GM12878 (cell line): ENCODE measurements at regions not wholly inside any gene's neighbourhood (a gene's known extent, or its start where the extent isn't known, plus 50 kb on each side); places are given as distances from the start of the nearest gene placed in this dataset.

Experiments
- ATAC-seq: fragments of 200-7000 bp; cut with Tn5 transposase; 3 replicates; pipeline ENCODE4 v1.9.1; 2020; ENCODE audit warnings: mild to moderate bottlenecking, moderate library complexity
- BruUV-seq: library from RNA; stranded (reverse); fragments of 400-500 nt; replicated peaks from 2 replicates; lab custom pipeline; 2021; lab: Mats Ljungman, UMichigan
- CTCF ChIA-PET: fragments of 300-600 bp; sonication (Branson Sonifier 250); formaldehyde crosslinking; extraction: SDS; loops from one replicate; lab custom pipeline; 2021; ENCODE audit warnings: inconsistent platforms; lab: Yijun Ruan, JAX
- POLR2A ChIA-PET: fragments of 350-600 bp; formaldehyde crosslinking; extraction: SDS; loops from one replicate; lab custom pipeline; 2021; ENCODE audit warnings: inconsistent platforms; lab: Charles Lee
- RAD21 ChIA-PET: fragments of 300-600 bp; sonication (Branson Sonifier 250); formaldehyde crosslinking; loops from one replicate; lab custom pipeline; 2023; ENCODE audit warnings: antibody characterized with exemption; ENCODE audit not compliant: unreplicated experiment; lab: Charles Lee
- SMC1A ChIA-PET: fragments of 300-600 bp; sonication (Branson Sonifier 250); formaldehyde crosslinking; loops from one replicate; lab custom pipeline; 2023; ENCODE audit not compliant: unreplicated experiment, uncharacterized antibody; lab: Charles Lee
- DNase-seq: peaks from one replicate; pipeline ENCODE4 v3.0.0-alpha.2; 2011; ENCODE audit warnings: low read depth, low spot score
- FAIRE-seq: peaks from 3 replicates; lab custom pipeline; 2011; peaks lifted over from hg19 to GRCh38; lab: Jason Lieb, UNC
- H2AFZ ChIP-seq: 2 replicates; pipeline ENCODE4 v1.6.0; 2011; ENCODE audit warnings: low read depth, low read length, control low read depth; ENCODE audit not compliant: control insufficient read depth
- H3K27ac ChIP-seq: 2 replicates; pipeline ENCODE4 v1.5.1; 2011; ENCODE audit warnings: control low read depth; ENCODE audit not compliant: control insufficient read depth, insufficient read depth
- H3K27me3 ChIP-seq, 2 experiments: replicated peaks in 1 of 2; 2 replicates each; pipeline versions ENCODE4 v1.6.0 to v1.6.1; 2011; ENCODE audit warnings: low read length in 1 of 2; ENCODE audit not compliant: control insufficient read depth in 2 of 2, insufficient read depth in 2 of 2
- H3K36me3 ChIP-seq, 2 experiments: 2 replicates each; pipeline ENCODE4 v1.5.1; 2011; ENCODE audit warnings: low read length in 1 of 2; ENCODE audit not compliant: control insufficient read depth in 2 of 2, insufficient read depth in 2 of 2
- H3K4me1 ChIP-seq: 2 replicates; pipeline ENCODE4 v1.6.1; 2011; ENCODE audit warnings: mild to moderate bottlenecking, low read length, moderate library complexity, mixed read lengths; ENCODE audit not compliant: control insufficient read depth, insufficient read depth
- H3K4me2 ChIP-seq: 2 replicates; pipeline ENCODE4 v1.6.0; 2011; ENCODE audit warnings: control low read depth; ENCODE audit not compliant: control insufficient read depth, insufficient read depth
- H3K4me3 ChIP-seq: fragments of 200-600 bp; sonication (generic); 2 replicates; pipeline ENCODE4 v1.5.1; 2016
- H3K79me2 ChIP-seq: 2 replicates; pipeline ENCODE4 v1.6.0; 2011; ENCODE audit warnings: low read length; ENCODE audit not compliant: control insufficient read depth, insufficient read depth
- H3K9ac ChIP-seq: 2 replicates; pipeline ENCODE4 v1.8.0; 2011; ENCODE audit warnings: low read length, control low read depth, mixed read lengths; ENCODE audit not compliant: control insufficient read depth, insufficient read depth
- H3K9me3 ChIP-seq: replicated peaks from 3 replicates; pipeline ENCODE4 v1.5.1; 2011; ENCODE audit warnings: mild to moderate bottlenecking, low read length; ENCODE audit not compliant: control insufficient read depth, insufficient read depth
- H4K20me1 ChIP-seq: 2 replicates; pipeline ENCODE4 v1.6.0; 2011; ENCODE audit not compliant: control insufficient read depth, insufficient read depth
- BRCA1 ChIP-seq: IDR thresholded peaks from 2 replicates; pipeline ENCODE4 v1.6.1; 2011; ENCODE audit warnings: low read depth, low read length, improper control_type of control experiment
- RELB ChIP-seq: fragments of 450-650 bp; IDR thresholded peaks from 2 replicates; pipeline ENCODE4 v1.6.1; 2017; ENCODE audit warnings: low read depth, mild to moderate bottlenecking, moderate library complexity
- WGBS: methylation state at CpG from one replicate; pipeline ENCODE4 v1.1.6; 2016; ENCODE audit warnings: low lambda C conversion rate; ENCODE audit not compliant: insufficient replicate concordance, insufficient coverage; ENCODE audit errors: missing lambda C conversion rate; 5-methylcytosine and 5-hydroxymethylcytosine counted together
- in situ Hi-C: fragments of 300-500 bp; cut with MboI; formaldehyde crosslinking; loops from 9 replicates; pipeline ENCODE4 v1.14.3; 2018; ENCODE audit warnings: mixed read lengths
- intact Hi-C: fragments of 100-400 bp; cut with micrococcal nuclease; formaldehyde crosslinking; loops from one replicate; pipeline ENCODE4 v1.14.2; 2022; ENCODE audit not compliant: unreplicated experiment
- TF ChIP-seq, protein P1 (sequence below): fragments of 450-650 bp; IDR thresholded peaks from 2 replicates; pipeline ENCODE4 v1.6.1; 2017; ENCODE audit warnings: borderline replicate concordance
- TF ChIP-seq, protein P2 (sequence below): fragments of 450-650 bp; formaldehyde crosslinking; IDR thresholded peaks from 2 replicates; pipeline ENCODE4 v1.4.0; 2020; ENCODE audit warnings: mild to moderate bottlenecking, moderate library complexity
- TF ChIP-seq, protein P3 (sequence below): fragments of 450-650 bp; conservative IDR thresholded peaks from 2 replicates; pipeline ENCODE4 v1.6.1; 2017; ENCODE audit warnings: mild to moderate bottlenecking, moderate library complexity

GRCh38 chr14:83017296-83017695, 1483.6 kb upstream of the SEL1L start:
- no peak overlapping the region for H3K4me2 ChIP-seq
- DNase-seq (no peak), FAIRE-seq (no peak), ATAC-seq (no peak)
- POLR2A ChIA-PET, result no interaction called here
- 29% methylated on average over 5 of the region's 5 CpGs for WGBS
- no peaks in the 10 kb centered on the region for H3K27me3 ChIP-seq
- in situ Hi-C loops, result no loop called here
- RAD21 ChIA-PET, result no interaction called here
- no peak overlapping the region for H2AFZ ChIP-seq
- SMC1A ChIA-PET, result no interaction called here
- H4K20me1 ChIP-seq, result no peaks in the 10 kb centered on the region
- no peaks in the 10 kb centered on the region for H3K9me3 ChIP-seq
- H3K4me1 ChIP-seq, result no peaks in the 10 kb centered on the region
- TF ChIP-seq, protein P1, sequence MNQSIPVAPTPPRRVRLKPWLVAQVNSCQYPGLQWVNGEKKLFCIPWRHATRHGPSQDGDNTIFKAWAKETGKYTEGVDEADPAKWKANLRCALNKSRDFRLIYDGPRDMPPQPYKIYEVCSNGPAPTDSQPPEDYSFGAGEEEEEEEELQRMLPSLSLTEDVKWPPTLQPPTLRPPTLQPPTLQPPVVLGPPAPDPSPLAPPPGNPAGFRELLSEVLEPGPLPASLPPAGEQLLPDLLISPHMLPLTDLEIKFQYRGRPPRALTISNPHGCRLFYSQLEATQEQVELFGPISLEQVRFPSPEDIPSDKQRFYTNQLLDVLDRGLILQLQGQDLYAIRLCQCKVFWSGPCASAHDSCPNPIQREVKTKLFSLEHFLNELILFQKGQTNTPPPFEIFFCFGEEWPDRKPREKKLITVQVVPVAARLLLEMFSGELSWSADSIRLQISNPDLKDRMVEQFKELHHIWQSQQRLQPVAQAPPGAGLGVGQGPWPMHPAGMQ, result no peak
- TF ChIP-seq RELB (no peak), BRCA1 (no peak)
- TF ChIP-seq, protein P2, sequence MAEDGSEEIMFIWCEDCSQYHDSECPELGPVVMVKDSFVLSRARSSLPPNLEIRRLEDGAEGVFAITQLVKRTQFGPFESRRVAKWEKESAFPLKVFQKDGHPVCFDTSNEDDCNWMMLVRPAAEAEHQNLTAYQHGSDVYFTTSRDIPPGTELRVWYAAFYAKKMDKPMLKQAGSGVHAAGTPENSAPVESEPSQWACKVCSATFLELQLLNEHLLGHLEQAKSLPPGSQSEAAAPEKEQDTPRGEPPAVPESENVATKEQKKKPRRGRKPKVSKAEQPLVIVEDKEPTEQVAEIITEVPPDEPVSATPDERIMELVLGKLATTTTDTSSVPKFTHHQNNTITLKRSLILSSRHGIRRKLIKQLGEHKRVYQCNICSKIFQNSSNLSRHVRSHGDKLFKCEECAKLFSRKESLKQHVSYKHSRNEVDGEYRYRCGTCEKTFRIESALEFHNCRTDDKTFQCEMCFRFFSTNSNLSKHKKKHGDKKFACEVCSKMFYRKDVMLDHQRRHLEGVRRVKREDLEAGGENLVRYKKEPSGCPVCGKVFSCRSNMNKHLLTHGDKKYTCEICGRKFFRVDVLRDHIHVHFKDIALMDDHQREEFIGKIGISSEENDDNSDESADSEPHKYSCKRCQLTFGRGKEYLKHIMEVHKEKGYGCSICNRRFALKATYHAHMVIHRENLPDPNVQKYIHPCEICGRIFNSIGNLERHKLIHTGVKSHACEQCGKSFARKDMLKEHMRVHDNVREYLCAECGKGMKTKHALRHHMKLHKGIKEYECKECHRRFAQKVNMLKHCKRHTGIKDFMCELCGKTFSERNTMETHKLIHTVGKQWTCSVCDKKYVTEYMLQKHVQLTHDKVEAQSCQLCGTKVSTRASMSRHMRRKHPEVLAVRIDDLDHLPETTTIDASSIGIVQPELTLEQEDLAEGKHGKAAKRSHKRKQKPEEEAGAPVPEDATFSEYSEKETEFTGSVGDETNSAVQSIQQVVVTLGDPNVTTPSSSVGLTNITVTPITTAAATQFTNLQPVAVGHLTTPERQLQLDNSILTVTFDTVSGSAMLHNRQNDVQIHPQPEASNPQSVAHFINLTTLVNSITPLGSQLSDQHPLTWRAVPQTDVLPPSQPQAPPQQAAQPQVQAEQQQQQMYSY (CRISPR knock-in tag), result no peak
- TF ChIP-seq, protein P3, sequence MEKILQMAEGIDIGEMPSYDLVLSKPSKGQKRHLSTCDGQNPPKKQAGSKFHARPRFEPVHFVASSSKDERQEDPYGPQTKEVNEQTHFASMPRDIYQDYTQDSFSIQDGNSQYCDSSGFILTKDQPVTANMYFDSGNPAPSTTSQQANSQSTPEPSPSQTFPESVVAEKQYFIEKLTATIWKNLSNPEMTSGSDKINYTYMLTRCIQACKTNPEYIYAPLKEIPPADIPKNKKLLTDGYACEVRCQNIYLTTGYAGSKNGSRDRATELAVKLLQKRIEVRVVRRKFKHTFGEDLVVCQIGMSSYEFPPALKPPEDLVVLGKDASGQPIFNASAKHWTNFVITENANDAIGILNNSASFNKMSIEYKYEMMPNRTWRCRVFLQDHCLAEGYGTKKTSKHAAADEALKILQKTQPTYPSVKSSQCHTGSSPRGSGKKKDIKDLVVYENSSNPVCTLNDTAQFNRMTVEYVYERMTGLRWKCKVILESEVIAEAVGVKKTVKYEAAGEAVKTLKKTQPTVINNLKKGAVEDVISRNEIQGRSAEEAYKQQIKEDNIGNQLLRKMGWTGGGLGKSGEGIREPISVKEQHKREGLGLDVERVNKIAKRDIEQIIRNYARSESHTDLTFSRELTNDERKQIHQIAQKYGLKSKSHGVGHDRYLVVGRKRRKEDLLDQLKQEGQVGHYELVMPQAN, result no peak
- H3K9ac ChIP-seq, result no peak overlapping the region
- CTCF ChIA-PET, result no interaction called here
- no peak overlapping the region for H3K4me3 ChIP-seq
- BruUV-seq, result no TSS peak
- no peaks in the 10 kb centered on the region for H3K36me3 ChIP-seq
- intact Hi-C loops, result no loop called here
- H3K79me2 ChIP-seq, result no peaks in the 10 kb centered on the region
- no peak overlapping the region for H3K27ac ChIP-seq
